Keratinocyte (primary cell): ENCODE measurements at regions not wholly inside any gene's neighbourhood (a gene's known extent, or its start where the extent isn't known, plus 50 kb on each side); places are given as distances from the start of the nearest gene placed in this dataset.

Source experiments
- DNase-seq: peaks from one replicate; pipeline ENCODE4 v3.0.0-alpha.2; 2011; ENCODE audit warnings: low read depth, missing footprints, low spot score
- FAIRE-seq: peaks from 2 replicates; lab custom pipeline; 2011; peaks lifted over from hg19 to GRCh38; lab: Jason Lieb, UNC
- H2AFZ ChIP-seq: 2 replicates; pipeline ENCODE4 v1.6.0; 2012; ENCODE audit warnings: low read length, control low read depth, inconsistent platforms; ENCODE audit not compliant: control insufficient read depth
- H3K27ac ChIP-seq: 2 replicates; pipeline ENCODE4 v1.5.1; 2011; ENCODE audit warnings: low read length; ENCODE audit not compliant: control insufficient read depth, insufficient read depth
- H3K27me3 ChIP-seq: 3 replicates; pipeline ENCODE4 v1.6.0; 2011; ENCODE audit warnings: low read length; ENCODE audit not compliant: control insufficient read depth, insufficient read depth; ENCODE audit errors: extremely low read depth
- H3K36me3 ChIP-seq, 2 experiments: 2 replicates in 1 of 2; 3 replicates in 1 of 2; pipeline ENCODE4 v1.5.1; 2011; ENCODE audit warnings: low read length in 2 of 2, mild to moderate bottlenecking in 1 of 2; ENCODE audit not compliant: control insufficient read depth in 2 of 2, insufficient read depth in 2 of 2; ENCODE audit errors: extremely low read depth in 1 of 2
- H3K4me1 ChIP-seq: 3 replicates; pipeline ENCODE4 v1.5.1; 2011; ENCODE audit warnings: low read length; ENCODE audit not compliant: control insufficient read depth, insufficient read depth; ENCODE audit errors: extremely low read depth
- H3K4me2 ChIP-seq: 3 replicates; pipeline ENCODE4 v1.6.0; 2011; ENCODE audit warnings: low read depth, low read length; ENCODE audit not compliant: control insufficient read depth, insufficient read depth; ENCODE audit errors: extremely low read depth
- H3K4me3 ChIP-seq, 3 experiments: fragments of 200-600 bp in 1 of 3; sonication (generic) in 1 of 3; 2 replicates in 2 of 3; 3 replicates in 1 of 3; pipeline ENCODE4 v1.5.1; 2011 to 2016; ENCODE audit warnings: low read length in 3 of 3, mild to moderate bottlenecking in 3 of 3, control low read depth in 2 of 3, inconsistent platforms in 1 of 3, low read depth in 1 of 3, mixed read lengths in 1 of 3, mixed run types in 1 of 3, moderate library complexity in 1 of 3; ENCODE audit not compliant: control insufficient read depth in 2 of 3, insufficient read depth in 2 of 3; ENCODE audit errors: extremely low read depth in 1 of 3
- H3K79me2 ChIP-seq: 2 replicates; pipeline ENCODE4 v1.6.0; 2012; ENCODE audit warnings: low read length; ENCODE audit not compliant: control insufficient read depth, insufficient read depth
- H3K9ac ChIP-seq: 3 replicates; pipeline ENCODE4 v1.6.0; 2011; ENCODE audit warnings: low read length; ENCODE audit not compliant: control insufficient read depth, insufficient read depth; ENCODE audit errors: extremely low read depth
- H3K9me1 ChIP-seq: 3 replicates; pipeline ENCODE4 v1.6.0; 2011; ENCODE audit warnings: low read length; ENCODE audit not compliant: control insufficient read depth, insufficient read depth; ENCODE audit errors: extremely low read depth
- H3K9me3 ChIP-seq: 2 replicates; pipeline ENCODE4 v1.5.1; 2012; ENCODE audit warnings: low read depth, low read length; ENCODE audit not compliant: control insufficient read depth
- H4K20me1 ChIP-seq: 3 replicates; pipeline ENCODE4 v1.6.0; 2011; ENCODE audit warnings: low read length; ENCODE audit not compliant: control insufficient read depth, insufficient read depth; ENCODE audit errors: extremely low read depth
- CTCF ChIP-seq, 3 experiments: IDR thresholded peaks in 1 of 3; conservative IDR thresholded peaks in 1 of 3; optimal IDR thresholded peaks in 1 of 3; 2 replicates in 2 of 3; 3 replicates in 1 of 3; pipeline versions ENCODE3 to v1.5.1; 2011; ENCODE audit warnings: low read length in 3 of 3, mild to moderate bottlenecking in 3 of 3, moderate library complexity in 2 of 3, control low read depth in 1 of 3, inconsistent platforms in 1 of 3; ENCODE audit not compliant: insufficient read depth in 2 of 3; ENCODE audit errors: extremely low read depth in 1 of 3
- EZH2 ChIP-seq: IDR thresholded peaks from one replicate; pipeline ENCODE4 v1.6.1; 2012; ENCODE audit warnings: inconsistent platforms, mild to moderate bottlenecking, low read length, moderate library complexity
- dilution Hi-C: fragments of 300-500 bp; cut with MboI; formaldehyde crosslinking; loops from one replicate; pipeline ENCODE4 v1.7.0; 2020; ENCODE audit warnings: low sequenced_read_pairs; ENCODE audit not compliant: extremely low pct_ligation_motif_present

- TF ChIP-seq CTCF (optimal IDR thresholded peaks at IDR 0.05 in 1 of 3, IDR thresholded peaks at IDR 0.05 in 1 of 3, conservative IDR thresholded peaks at IDR 0.05 in 1 of 3; ENCODE audit: extremely low read depth in 1 of 3, insufficient read depth in 2 of 3, low read length in 3 of 3) (no peak), EZH2 (no peak)
- no peak overlapping the region for H3K4me2 ChIP-seq
- no peak overlapping the region for H3K9ac ChIP-seq
- H3K36me3 ChIP-seq, result no peaks in the 10 kb centered on the region
- H3K9me3 ChIP-seq, result no peaks in the 10 kb centered on the region
- no peak overlapping the region for H3K27ac ChIP-seq
- no peak overlapping the region for H3K4me3 ChIP-seq
- H3K9me1 ChIP-seq, result no peaks in the 10 kb centered on the region
- no peaks in the 10 kb centered on the region for H3K27me3 ChIP-seq
- no peaks in the 10 kb centered on the region for H4K20me1 ChIP-seq
- DNase-seq, result no peak
- H3K4me1 ChIP-seq, result peaks cover 14% of the 10 kb centered on the region
- H2AFZ ChIP-seq, result no peak overlapping the region
- no peak for FAIRE-seq
- no peaks in the 10 kb centered on the region for H3K79me2 ChIP-seq
- dilution Hi-C loops, result no loop called here
Measured at GRCh38 chr2:111643759-111644158, 240.2 kb downstream of the ANAPC1 start.

- no peak overlapping the region for H2AFZ ChIP-seq
- dilution Hi-C loops, result no loop called here
- H3K9ac ChIP-seq, result no peak overlapping the region
- no peak for TF ChIP-seq EZH2
- no peak for TF ChIP-seq CTCF (optimal IDR thresholded peaks at IDR 0.05 in 1 of 3, IDR thresholded peaks at IDR 0.05 in 1 of 3, conservative IDR thresholded peaks at IDR 0.05 in 1 of 3; ENCODE audit: extremely low read depth in 1 of 3, insufficient read depth in 2 of 3, low read length in 3 of 3)
- H3K27ac ChIP-seq, result no peak overlapping the region
- no peaks in the 10 kb centered on the region for H4K20me1 ChIP-seq
- H3K36me3 ChIP-seq, result no peaks in the 10 kb centered on the region
- H3K79me2 ChIP-seq, result no peaks in the 10 kb centered on the region
- no peak for DNase-seq
- no peak overlapping the region for H3K4me2 ChIP-seq
- FAIRE-seq, result no peak
- no peak overlapping the region for H3K4me3 ChIP-seq
- no peaks in the 10 kb centered on the region for H3K9me1 ChIP-seq
- H3K4me1 ChIP-seq, result peaks cover 3% of the 10 kb centered on the region
- no peaks in the 10 kb centered on the region for H3K9me3 ChIP-seq
- H3K27me3 ChIP-seq, result no peaks in the 10 kb centered on the region
Measured at GRCh38 chr2:111647359-111647758, 236.6 kb downstream of the ANAPC1 start.
